Stimulated activated naive CD4-positive, alpha-beta T cell treated with Interleukin-2 at 50 U/mL for 16 hours (primary cell): ENCODE measurements at regions not wholly inside any gene's neighbourhood (a gene's known extent, or its start where the extent isn't known, plus 50 kb on each side); places are given as distances from the start of the nearest gene placed in this dataset.

Experiments
- DNase-seq: peaks from one replicate; lab custom pipeline; 2025; lab: John Stamatoyannopoulos, UW

GRCh38 chr7:117973975-117974374, 100.7 kb upstream of the CTTNBP2 start:
- no peak for DNase-seq

GRCh38 chr7:117974891-117975290, 101.7 kb upstream of the CTTNBP2 start:
- no peak for DNase-seq

GRCh38 chr7:117975476-117975875, 102.2 kb upstream of the CTTNBP2 start:
- no peak for DNase-seq

GRCh38 chr7:117979954-117980497, 106.8 kb upstream of the CTTNBP2 start:
- no peak for DNase-seq

GRCh38 chr7:117982071-117983055, 109.1 kb upstream of the CTTNBP2 start:
- no peak for DNase-seq

- DNase-seq: no peak
Measured at GRCh38 chr7:117986645-117987269, 113.5 kb upstream of the CTTNBP2 start.

- DNase-seq: no peak
Measured at GRCh38 chr7:117990834-117991233, 117.6 kb upstream of the CTTNBP2 start.

GRCh38 chr7:117992635-117993376, 119.6 kb upstream of the CTTNBP2 start:
- DNase-seq: no peak

GRCh38 chr7:117993377-117994003, 120.2 kb upstream of the CTTNBP2 start:
- DNase-seq: no peak

GRCh38 chr7:117995850-117996650, 122.8 kb upstream of the CTTNBP2 start:
- DNase-seq: no peak

- DNase-seq: no peak
Measured at GRCh38 chr7:117997862-117998825, 124.9 kb upstream of the CTTNBP2 start.

- DNase-seq: no peak
Measured at GRCh38 chr7:118000480-118001202, 127.4 kb upstream of the CTTNBP2 start.

GRCh38 chr7:118003476-118003875, 130.2 kb upstream of the CTTNBP2 start:
- no peak for DNase-seq

GRCh38 chr7:118005026-118005425, 131.8 kb upstream of the CTTNBP2 start:
- DNase-seq: no peak

GRCh38 chr7:118006979-118007378, 133.7 kb upstream of the CTTNBP2 start:
- no peak for DNase-seq

GRCh38 chr7:118009419-118009818, 136.2 kb upstream of the CTTNBP2 start:
- no peak for DNase-seq

- DNase-seq: no peak
Measured at GRCh38 chr7:118011652-118012051, 138.4 kb upstream of the CTTNBP2 start.

GRCh38 chr7:118013252-118014010, 140.2 kb upstream of the CTTNBP2 start:
- DNase-seq: no peak
